GM18868 (cell line): ENCODE measurements at regions not wholly inside any gene's neighbourhood (a gene's known extent, or its start where the extent isn't known, plus 50 kb on each side); places are given as distances from the start of the nearest gene placed in this dataset.

Experiments
- ATAC-seq: cut with Tn5 transposase; IDR thresholded peaks from one replicate; pipeline ENCODE4 v1.9.1; 2021; ENCODE audit warnings: mild to moderate bottlenecking, moderate library complexity; ENCODE audit not compliant: unreplicated experiment

DNA sequence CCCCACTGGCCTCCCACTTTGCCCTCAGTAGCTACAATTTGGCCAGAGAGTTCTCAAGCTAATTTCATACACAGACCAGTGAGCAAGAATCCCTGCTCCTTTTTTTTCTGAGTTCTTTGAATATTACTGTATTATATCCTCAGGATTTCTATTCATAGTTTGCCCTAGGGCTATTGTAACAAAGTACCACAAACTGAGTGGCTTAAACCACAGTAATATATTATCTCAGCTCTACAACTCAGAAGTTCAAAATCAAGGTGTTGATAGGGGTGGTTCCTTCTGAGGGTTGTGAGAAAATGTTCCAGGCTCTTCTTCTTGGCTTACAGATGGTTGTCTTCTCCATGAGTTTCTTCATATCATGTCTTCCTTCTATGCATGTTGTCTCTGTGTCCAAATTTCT, 289.4 kb upstream of the ESRRG start:
- ATAC-seq = no peak

DNA sequence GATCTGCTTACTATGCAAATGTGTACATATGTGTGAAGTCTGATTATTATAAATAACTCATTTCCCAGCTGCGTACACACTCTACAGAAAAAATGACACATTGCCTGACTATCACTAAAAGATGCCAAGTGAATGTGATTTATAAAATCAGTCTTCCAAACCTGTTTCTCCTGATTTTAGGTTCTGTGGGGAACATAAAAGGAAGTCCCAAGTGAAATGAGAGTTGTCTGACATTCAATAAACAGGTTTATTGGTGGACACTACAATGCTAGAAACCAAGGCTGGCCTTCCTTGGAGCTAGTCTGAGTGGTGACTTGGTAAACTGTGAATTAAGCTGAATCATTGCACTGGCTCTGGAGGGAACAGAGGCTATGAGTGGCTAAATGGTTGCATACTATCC, 287.9 kb upstream of the ESRRG start:
- ATAC-seq = no peak

DNA sequence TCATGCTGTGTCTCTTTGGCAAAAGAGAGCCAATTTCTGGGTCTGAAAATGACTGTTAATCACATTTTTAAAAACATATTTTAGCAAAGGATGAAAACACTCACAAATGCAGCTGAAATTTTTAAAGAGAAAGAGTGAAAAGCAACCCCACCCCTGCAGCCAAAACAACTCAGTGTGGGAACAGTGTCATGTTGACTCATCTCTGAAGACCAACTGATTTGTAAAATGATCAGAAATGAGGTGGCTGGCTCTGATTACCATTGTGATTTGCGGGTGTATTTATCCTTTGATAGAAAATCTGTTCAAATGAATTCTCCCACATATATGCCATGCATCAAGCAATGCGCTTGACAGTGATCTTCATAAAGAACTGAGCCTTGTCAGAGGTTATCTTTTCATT, 287.0 kb upstream of the ESRRG start:
- ATAC-seq = no peak

DNA sequence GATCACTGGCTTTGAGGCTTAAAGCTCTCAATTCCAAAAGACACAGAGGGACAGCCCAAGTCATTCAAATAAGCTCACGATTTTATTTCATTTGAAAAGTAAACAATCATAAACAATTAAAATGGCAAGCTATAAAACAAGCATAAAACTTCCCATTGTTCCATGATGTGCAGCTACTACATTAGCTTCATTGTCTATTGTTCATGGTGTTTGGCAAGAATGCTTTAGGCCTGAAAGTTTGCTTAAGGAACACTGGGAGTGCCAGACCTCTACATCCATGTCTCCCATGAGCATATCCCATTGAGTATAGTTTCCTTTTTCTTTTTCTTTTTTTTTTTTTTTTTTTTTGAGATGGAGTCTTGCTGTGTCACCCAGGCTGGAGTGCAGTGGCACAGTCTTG, 286.1 kb upstream of the ESRRG start:
- no peak for ATAC-seq

DNA sequence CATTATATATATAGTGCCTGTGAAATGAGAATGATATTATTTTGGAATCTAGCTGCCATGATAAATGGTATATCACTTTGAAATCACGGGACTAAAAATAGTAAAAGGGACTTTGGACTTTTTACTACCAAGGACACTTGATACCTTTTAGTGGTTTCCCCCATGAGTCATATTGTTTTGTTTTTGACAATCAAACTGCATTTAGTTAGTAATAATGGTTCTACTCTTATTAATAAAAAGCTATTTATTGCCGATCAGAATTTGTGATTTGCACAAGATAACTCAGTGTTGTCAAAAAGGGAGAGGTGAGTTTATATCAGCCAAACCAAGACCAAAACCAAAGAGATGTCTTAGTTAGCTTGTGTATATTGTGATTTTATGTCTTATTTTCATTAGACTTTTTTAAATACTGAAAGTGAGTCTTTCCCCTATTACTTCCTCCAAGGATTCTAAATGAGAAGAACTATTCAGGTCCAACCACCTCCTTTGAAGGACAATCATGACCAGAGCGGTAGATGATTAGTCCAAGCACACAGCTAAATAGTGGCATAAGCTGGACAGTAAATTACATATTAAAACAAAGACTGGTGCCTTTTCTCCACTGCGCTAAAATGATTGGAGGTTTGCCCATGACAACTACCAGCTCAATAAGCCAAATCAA, 281.7 kb upstream of the ESRRG start:
- ATAC-seq = no peak

DNA sequence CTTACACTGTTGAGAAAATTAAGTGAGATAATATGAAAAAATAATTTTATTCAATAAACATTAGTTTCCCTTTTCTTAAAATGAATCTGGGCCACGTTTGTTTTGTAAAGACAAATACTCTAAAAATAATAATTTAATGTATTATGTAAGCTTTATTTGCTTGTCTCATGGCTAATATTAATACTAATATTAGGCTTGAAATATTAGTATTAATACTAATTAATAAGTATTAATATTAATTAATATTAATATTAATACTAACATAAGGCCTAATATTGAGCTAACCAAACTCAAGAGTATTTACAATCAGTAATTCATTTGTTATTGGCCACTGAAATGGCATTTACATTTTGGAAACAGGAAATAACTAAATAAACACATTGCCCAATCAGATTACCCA, 280.1 kb upstream of the ESRRG start:
- ATAC-seq = no peak

DNA sequence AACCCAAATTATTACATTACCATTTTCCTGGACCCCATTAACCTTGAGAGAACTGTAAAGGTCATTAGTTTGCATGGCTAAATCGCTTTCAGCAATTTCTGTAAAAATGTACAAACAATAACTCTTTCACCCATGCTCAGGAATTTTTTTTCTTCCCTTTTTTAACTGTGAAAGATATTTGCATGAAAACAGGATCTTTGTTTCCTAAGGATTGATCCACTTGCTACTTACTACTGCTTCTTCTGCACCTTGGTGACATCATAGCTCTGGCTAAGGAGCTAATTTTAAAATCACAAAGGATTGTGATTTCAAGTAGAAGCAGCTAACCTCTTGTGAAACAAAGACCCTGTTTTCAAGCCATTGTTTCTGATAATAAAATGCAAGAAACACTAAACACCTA, 274.6 kb upstream of the ESRRG start:
- ATAC-seq = no peak

DNA sequence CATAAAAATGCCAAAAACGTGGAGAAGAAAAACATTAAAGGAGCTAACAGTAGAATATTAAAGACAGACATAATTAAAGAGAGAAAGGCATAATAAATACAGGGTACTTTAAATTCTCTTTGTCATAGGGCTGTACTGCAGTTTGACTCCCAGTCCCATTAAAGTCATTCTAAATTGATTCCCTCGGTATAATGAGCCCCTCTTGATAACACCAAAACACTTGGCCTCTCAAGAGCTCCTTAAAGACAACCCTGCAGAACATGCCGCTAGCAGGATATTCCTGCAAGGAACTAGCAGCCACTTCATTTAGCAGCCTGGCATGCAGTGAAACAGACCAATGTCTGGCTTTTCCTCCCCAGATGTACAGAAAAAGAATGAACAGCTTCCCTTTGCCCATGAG, 273.8 kb upstream of the ESRRG start:
- no peak for ATAC-seq

DNA sequence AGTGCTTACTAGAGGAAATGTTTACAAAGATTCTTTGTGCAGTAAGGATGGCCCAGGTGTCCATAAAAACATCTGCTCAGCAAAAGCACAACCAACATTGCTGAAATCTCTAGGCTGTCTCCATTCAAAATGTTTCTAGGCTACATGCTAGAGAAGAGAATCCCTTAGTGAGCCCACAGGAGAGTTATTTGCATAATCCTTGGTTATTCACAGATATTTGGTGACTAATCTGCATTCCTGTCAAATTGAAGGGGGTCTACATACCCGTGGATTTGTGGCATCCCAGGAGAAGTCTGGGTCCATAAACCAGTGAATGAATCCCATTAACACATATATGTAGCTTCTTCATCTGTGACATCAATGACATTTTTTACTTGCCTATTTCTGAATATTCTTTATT, 261.3 kb upstream of the ESRRG start:
- ATAC-seq = no peak

DNA sequence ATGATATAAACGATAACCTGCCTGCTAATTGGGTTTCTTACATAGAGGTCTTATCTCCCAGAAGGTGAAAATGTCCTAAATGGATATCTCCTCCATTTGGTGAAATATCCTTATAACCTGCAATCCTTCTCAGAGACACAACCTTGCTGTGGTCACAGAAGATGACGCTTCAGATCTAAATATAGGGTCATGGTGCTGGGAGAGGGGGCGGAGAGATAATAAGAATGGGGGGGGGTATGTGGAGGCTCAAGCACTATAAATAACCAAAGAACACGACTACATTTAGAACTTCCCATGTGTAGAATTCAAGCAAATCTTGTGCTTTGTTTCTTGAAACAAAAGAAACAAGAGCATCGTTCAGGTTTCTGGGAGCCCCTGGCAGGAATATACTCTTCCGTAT, 260.6 kb upstream of the ESRRG start:
- no peak for ATAC-seq

DNA sequence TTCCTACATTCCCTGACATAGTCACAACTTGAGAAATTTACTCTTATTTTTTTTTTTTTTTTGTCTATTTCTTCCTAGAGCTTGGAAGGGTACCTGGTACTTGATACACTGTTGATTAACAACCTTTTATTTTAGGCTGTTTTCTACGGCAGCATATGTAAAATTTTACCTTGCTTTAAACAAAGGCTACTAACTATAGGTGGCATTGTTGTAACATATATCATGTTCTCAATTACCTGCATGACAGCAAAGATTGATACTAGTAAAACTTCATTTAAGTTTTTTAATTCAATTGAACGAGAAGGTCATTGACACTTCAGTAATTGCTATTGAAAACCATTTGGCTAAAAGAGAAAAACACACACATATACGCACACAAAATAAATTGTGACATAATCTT, 238.3 kb upstream of the ESRRG start:
- no peak for ATAC-seq

DNA sequence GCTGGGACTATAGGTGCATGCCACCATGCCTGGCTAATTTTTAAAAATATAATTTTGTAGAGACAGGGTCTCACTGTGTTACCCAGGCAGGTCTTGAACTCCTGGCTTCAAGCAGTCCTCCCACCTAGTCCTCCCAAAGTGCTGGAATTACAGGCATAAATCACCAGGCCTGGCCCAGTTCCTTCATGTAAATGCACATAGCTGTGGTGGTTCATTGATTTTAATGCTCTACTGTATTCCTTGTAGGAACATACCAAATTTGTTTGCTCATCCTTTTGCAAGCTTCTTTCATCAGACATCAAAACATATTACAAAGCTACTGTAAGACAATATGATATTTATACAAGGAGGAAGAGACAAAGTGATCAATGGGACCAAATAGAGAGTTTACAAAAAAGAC, 237.5 kb upstream of the ESRRG start:
- ATAC-seq = no peak

DNA sequence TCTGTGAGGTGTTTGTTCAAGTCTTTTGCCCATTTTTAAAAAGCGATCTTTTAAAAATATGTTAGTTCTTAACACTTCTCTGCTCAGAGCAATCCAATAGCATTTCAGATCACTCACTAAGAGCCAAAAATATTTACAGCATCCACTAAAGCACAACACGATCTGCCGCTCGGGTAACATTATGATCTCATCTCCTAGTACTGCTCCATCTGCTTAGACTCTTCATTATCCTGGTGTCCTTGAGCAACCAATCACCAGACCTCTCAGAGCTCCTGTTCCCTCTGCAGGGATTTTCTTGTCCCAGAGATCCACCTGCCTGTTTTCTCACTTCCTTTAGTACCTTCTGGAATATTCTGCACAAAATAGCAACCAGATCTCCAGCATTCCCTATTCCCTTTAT, 235.3 kb upstream of the ESRRG start:
- no peak for ATAC-seq

DNA sequence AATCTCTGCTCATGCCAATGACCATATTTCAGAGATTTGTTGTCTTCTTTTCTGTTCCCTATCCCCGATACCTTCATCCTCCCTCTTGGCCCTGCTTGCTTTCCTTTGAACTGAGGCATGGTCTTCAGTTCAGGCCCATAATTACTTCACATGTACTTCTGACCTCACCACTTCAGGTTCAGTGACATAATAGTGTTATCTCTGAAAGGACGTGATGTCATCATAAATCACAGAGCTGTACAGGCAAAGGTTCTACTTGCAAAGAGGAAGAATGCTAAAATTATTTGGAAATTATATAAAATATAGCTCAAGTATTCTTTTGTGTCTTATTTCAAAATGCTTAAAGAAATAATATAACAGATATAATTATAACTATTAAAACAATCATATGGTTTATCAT, 230.3 kb upstream of the ESRRG start:
- ATAC-seq = no peak

DNA sequence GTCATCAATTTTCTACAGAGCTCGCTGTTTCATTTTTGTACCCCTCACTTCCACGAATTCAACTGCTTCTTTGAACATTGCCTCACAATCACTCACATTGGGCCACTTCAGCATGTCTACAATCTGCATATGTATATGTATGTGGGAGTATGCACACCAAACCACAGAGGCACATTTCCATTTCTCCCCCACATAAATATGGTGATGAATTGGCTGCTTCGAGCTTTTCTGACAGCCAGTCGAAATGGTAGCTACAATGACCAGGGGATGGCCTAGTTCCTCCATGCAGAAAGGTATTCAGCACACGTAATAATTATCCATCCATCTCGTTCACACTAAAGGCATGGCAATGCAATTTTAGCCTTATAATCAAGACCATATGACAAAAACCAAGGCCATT, 229.6 kb upstream of the ESRRG start:
- ATAC-seq = no peak

DNA sequence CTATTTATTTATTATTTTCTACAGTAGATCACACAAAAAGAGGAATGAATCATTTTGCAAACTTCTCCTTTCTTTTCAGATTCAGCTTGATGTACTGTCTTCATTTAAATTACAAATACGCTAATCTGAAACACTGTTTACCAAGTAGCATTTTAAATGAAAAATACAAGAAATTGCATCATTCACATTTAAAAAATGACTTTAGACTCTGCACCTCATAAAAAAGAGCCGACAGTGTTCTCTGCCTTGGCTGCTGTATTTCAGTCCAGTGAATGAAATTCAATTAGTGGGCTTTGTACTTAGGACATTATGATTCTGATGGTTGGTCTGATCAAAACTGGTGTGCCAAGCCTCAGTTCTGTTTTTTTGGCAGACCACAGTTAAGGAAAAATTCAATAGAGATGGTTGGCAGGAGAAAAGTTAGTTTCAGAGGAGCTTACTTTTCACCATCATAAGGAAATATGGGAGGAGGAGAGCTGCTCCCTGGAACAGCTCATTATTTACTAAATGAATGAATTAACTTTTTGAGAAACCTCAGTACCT, 222.4 kb upstream of the ESRRG start:
- ATAC-seq = no peak

DNA sequence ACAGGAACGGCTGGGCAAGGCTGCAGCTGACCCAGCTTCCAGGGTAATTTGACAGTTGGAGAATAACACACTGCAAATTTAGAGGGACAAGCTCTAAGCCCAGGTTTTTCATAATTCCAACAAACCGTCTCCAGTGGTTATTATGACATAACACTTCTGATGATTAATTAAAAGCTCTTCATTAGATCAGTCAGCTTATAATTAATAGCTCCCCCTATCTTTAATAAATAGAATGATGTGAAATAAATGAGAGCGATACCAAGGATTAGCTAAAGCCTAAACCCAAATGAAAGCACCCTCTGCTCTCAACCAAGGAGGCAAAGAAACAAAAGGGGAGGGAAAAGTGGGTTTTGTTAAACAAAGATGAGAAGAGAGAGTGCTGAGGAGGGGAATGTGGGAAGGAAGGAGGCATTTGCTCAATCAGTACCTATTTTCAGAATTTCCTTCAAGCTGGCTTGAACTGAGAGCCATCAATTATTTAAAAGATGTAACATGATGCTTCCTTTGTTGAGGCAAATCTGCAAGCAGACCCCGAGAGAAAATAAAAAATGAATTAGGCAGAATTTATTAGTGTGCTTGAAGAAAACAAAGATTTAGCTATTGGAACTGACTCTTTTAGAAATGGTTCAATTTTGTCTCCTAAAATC, 221.8 kb upstream of the ESRRG start:
- no peak for ATAC-seq

DNA sequence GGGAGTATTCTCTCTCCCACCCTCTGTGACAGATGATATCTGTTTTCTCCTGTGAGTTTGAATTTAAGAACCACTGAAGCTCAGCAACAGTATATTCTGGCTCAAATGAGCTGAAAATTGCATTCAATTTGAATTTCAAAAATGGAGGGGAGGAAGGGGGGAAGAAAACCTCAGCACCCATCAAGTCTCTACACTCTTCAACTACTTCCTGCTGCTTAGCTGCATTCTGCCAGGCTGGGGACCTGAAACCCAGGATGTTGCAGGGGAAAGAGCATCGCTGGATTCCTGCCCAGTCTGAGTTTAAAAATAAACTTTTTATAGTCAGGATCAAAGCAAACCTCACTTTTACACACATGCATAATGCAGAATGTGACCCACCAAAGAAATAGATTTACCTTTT, 214.3 kb upstream of the ESRRG start:
- ATAC-seq = no peak

DNA sequence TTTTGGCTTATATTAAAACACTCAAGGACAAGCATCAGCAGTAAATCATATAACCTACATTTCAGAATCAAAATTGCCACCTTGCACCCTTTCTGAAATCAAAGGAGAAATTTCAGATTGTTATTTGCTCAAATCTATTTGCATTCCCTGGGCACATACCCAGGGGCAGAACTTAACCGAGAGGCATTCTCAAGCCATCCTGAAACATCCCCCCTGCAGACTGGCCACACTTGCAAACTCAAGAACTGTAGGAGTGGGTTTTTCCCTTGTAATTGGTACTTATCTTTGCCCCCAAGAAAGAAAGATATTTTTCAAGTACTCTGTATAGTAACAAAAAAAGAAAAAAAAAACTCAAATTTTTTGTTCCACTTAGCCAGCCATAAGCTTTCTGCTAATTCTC, 213.6 kb upstream of the ESRRG start:
- no peak for ATAC-seq

DNA sequence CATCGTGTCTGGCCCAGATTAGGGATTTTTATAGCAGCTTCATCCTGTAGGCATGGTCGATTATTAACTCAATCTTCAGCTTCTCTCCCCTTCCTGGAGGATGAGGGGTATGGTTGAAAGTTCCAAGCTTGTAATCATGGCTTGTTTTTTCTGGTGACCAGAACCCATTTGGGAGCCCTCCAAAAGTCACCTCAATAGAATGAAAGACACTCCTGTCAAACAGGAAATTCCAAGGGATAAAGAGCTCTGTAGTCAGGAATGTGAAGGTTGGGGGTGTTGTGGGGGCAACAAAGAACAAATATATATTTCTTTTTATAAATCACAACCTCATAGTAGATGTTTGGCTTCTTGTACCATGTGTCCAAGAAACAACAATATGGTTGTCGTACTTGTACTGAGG, 212.7 kb upstream of the ESRRG start:
- ATAC-seq = no peak

DNA sequence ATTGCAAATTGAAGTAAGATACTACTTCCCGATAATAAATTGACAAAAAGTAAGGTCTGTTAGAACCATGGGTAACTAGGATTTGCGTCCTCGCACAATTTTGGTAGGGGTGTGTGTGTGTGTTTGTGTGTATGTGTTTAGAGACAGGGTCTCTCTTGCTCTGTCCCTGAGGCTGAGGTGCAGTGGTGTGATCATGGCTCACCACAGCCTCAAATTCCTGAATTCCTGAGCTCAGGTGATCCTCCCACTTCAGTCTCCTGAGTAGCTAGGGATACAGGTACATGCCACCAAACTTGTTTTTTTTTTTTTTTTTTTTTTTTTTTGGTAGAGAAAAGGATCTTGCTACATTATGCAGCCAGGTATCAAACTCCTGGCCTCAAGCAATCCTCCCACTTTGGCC, 209.2 kb upstream of the ESRRG start:
- ATAC-seq = no peak

DNA sequence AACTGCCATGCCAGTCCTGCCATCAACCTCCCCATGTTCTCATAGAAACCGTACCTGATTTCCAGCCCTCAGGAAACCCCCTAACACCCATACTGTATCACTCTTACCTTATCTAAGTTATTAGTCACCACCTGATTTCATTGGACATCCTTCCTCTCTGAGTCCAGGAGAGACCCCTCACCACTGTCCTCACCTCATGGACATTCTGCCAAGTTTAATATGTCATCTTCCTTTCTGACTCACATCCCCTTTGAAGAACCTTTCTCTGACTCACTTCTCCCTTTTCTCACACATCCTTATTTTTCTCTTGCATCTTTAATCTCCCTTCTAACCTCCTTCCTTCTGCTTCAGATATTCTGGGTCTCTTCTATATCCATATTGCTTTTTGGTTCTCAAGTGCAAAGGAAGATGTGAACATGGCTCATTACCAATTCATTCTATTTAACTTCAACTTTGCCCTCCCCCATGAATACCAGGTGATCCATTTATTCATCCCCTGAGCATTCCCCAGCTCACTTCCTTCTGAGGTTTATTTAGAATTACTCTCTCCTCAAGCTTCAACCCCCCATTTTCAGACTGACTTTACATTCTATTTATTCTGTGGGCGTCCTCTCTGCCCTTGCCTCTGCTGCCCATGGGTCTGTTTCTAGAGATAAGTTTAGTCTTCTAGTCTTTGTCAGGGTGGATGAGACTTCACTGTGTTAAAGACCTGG, 206.8 kb upstream of the ESRRG start:
- ATAC-seq = no peak
